GM23338 (cell line): ENCODE measurements at regions not wholly inside any gene's neighbourhood (a gene's known extent, or its start where the extent isn't known, plus 50 kb on each side); places are given as distances from the start of the nearest gene placed in this dataset.

Source experiments
- CREB1 ChIP-seq: fragments of 250-450 bp; sonication (Bioruptor Pico); IDR thresholded peaks from 2 replicates; pipeline ENCODE4 v1.5.0; 2020; ENCODE audit warnings: low read depth, mild to moderate bottlenecking, moderate library complexity
- CTCF ChIP-seq, 2 experiments: fragments of 200-600 bp in 1 of 2; sonication (generic) in 1 of 2; conservative IDR thresholded peaks; 2 replicates each; pipeline versions ENCODE4 v1.5.1 to v1.6.1; 2016 to 2017; ENCODE audit warnings: antibody characterized with exemption in 2 of 2, low read depth in 2 of 2, mild to moderate bottlenecking in 2 of 2, moderate library complexity in 1 of 2
- EZH2 ChIP-seq: fragments of 200-600 bp; sonication (generic); IDR thresholded peaks from one replicate; pipeline ENCODE4 v1.8.0; 2017; ENCODE audit warnings: antibody characterized with exemption, mild to moderate bottlenecking, low read depth; ENCODE audit not compliant: unreplicated experiment
- REST ChIP-seq: IDR thresholded peaks from one replicate; pipeline ENCODE4 v1.6.1; 2018; ENCODE audit warnings: antibody characterized with exemption; ENCODE audit not compliant: unreplicated experiment
- TF ChIP-seq, protein P1 (sequence below): IDR thresholded peaks from 2 replicates; pipeline ENCODE4 v1.6.1; 2016; ENCODE audit warnings: antibody characterized with exemption

DNA sequence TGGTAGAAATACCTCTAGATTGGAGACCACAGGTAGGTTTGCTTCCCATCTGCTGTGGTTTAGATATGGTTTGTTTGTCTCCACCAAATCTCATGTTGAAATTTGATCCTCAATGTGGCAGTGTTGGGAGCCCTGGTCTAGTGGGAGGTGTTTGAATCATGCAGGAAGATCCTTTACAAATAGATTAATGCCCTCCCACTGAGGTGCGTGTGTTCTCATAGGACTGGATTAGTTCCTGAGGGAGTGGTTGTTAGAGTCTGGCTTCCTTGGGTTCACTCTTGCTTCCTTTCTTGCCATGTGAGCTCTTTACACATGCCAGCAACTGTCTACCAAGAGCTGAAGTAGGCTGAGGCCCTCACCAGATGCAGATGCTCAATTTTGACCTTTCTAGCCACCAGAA lies 391.1 kb upstream of the GRIA1 start:
- TF ChIP-seq, protein P1, sequence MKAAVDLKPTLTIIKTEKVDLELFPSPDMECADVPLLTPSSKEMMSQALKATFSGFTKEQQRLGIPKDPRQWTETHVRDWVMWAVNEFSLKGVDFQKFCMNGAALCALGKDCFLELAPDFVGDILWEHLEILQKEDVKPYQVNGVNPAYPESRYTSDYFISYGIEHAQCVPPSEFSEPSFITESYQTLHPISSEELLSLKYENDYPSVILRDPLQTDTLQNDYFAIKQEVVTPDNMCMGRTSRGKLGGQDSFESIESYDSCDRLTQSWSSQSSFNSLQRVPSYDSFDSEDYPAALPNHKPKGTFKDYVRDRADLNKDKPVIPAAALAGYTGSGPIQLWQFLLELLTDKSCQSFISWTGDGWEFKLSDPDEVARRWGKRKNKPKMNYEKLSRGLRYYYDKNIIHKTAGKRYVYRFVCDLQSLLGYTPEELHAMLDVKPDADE = no peak
- TF ChIP-seq CTCF (conservative IDR thresholded peaks at IDR 0.05; ENCODE audit: low read depth in 2 of 2) (no peak), REST (no peak), CREB1 (CRISPR knock-in tag) (no peak), EZH2 (no peak)
